Ascending aorta (tissue), 2 donors: ENCODE measurements at regions not wholly inside any gene's neighbourhood (a gene's known extent, or its start where the extent isn't known, plus 50 kb on each side); places are given as distances from the start of the nearest gene placed in this dataset.
A peak's percentile ranks its signal among the peaks of the same experiment; 100 is the strongest.

Source experiments
- DNase-seq, 2 donors: peaks; one replicate each; pipeline ENCODE4 v3.0.0-alpha.2; 2019; ENCODE audit warnings: low spot score in 2 of 2
- H3K27ac ChIP-seq, 2 donors: fragments of 200-600 bp; sonication (generic); one replicate each; pipeline ENCODE4 v1.5.1; 2016 to 2017; ENCODE audit warnings: mild to moderate bottlenecking in 1 of 2
- H3K27me3 ChIP-seq: fragments of 200-600 bp; sonication (generic); one replicate; pipeline ENCODE4 v1.5.1; 2017
- H3K36me3 ChIP-seq, 2 donors: fragments of 200-600 bp; sonication (generic); one replicate each; pipeline ENCODE4 v1.5.1; 2016
- H3K4me1 ChIP-seq, 2 donors: fragments of 200-600 bp; sonication (generic); one replicate each; pipeline ENCODE4 v1.5.1; 2016 to 2017; ENCODE audit warnings: mild to moderate bottlenecking in 1 of 2
- H3K4me3 ChIP-seq, 2 donors: fragments of 200-600 bp; sonication (generic); one replicate each; pipeline ENCODE4 v1.5.1; 2016 to 2017; ENCODE audit warnings: mild to moderate bottlenecking in 1 of 2
- H3K9me3 ChIP-seq, 2 donors: fragments of 200-600 bp; sonication (generic); one replicate each; pipeline ENCODE4 v1.5.1; 2016
- intact Hi-C: fragments of 100-400 bp; cut with DNase I; formaldehyde crosslinking; loops from one replicate; pipeline ENCODE4 v1.15.1; 2023
- TF ChIP-seq, protein P1 (sequence below), 3 experiments: fragments of 200-600 bp in 2 of 3; fragments of 450-650 bp in 1 of 3; sonication (generic) in 2 of 3; IDR thresholded peaks; one replicate each; pipeline ENCODE4 v1.5.1; 2016 to 2019; ENCODE audit warnings: antibody characterized with exemption in 3 of 3, mild to moderate bottlenecking in 1 of 3, moderate library complexity in 1 of 3

DNA sequence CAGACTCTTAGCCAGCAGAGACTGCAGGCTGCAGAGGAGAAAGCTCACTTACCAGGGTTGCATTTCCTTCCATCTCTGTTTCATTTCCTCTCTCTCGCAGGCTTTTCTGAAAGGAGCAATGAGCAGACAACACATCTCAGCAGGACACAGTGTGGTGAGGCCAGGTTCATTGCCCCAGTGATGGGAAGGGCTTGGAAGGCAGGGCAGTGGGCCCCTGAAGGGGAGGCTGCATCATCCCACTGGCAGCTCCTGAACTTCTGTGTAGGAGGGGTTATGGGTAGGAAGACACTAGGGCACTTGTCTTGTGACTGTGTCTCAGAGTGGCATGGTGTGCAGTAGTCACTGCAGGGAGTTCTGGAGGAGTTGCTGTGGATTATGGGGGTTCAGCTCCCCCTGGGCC, 246.8 kb downstream of the QKI start:
- Histone ChIP-seq H3K4me3 (no peak overlapping the region), H3K36me3 (no peaks in the 10 kb centered on the region), H3K27me3 (no peaks in the 10 kb centered on the region), H3K27ac (no peak overlapping the region), H3K4me1 (no peaks in the 10 kb centered on the region), H3K9me3 (no peaks in the 10 kb centered on the region)
- intact Hi-C loops: no loop called here
- DNase-seq: no peak
- TF ChIP-seq, protein P1, sequence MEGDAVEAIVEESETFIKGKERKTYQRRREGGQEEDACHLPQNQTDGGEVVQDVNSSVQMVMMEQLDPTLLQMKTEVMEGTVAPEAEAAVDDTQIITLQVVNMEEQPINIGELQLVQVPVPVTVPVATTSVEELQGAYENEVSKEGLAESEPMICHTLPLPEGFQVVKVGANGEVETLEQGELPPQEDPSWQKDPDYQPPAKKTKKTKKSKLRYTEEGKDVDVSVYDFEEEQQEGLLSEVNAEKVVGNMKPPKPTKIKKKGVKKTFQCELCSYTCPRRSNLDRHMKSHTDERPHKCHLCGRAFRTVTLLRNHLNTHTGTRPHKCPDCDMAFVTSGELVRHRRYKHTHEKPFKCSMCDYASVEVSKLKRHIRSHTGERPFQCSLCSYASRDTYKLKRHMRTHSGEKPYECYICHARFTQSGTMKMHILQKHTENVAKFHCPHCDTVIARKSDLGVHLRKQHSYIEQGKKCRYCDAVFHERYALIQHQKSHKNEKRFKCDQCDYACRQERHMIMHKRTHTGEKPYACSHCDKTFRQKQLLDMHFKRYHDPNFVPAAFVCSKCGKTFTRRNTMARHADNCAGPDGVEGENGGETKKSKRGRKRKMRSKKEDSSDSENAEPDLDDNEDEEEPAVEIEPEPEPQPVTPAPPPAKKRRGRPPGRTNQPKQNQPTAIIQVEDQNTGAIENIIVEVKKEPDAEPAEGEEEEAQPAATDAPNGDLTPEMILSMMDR (IDR thresholded peaks at IDR 0.05): no peak

DNA sequence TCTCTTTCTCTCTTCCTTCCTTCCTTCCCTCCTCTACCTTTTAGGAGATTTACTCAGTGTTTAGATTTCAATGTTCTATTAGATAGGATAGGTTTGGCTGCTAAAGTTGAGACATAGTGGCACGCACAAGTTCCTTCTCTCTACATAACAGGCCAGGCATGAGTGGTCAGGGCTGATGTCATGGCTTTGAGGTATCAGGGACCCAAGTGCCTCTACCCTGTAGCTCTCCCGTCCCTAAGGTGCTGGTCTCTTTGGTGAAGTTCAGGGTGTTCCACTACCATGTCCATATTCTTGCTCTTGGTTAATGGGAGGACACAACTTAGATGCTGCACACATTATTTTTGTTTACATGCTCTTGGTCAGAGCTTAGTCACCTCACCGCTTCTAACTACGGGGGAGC, 245.3 kb downstream of the QKI start:
- intact Hi-C loops: no loop called here
- Histone ChIP-seq H3K27me3 (no peaks in the 10 kb centered on the region), H3K27ac (no peak overlapping the region), H3K4me1 (no peaks in the 10 kb centered on the region), H3K9me3 (no peaks in the 10 kb centered on the region), H3K36me3 (no peaks in the 10 kb centered on the region), H3K4me3 (no peak overlapping the region)
- no peak for DNase-seq
- TF ChIP-seq, protein P1 (IDR thresholded peaks at IDR 0.05): no peak

DNA sequence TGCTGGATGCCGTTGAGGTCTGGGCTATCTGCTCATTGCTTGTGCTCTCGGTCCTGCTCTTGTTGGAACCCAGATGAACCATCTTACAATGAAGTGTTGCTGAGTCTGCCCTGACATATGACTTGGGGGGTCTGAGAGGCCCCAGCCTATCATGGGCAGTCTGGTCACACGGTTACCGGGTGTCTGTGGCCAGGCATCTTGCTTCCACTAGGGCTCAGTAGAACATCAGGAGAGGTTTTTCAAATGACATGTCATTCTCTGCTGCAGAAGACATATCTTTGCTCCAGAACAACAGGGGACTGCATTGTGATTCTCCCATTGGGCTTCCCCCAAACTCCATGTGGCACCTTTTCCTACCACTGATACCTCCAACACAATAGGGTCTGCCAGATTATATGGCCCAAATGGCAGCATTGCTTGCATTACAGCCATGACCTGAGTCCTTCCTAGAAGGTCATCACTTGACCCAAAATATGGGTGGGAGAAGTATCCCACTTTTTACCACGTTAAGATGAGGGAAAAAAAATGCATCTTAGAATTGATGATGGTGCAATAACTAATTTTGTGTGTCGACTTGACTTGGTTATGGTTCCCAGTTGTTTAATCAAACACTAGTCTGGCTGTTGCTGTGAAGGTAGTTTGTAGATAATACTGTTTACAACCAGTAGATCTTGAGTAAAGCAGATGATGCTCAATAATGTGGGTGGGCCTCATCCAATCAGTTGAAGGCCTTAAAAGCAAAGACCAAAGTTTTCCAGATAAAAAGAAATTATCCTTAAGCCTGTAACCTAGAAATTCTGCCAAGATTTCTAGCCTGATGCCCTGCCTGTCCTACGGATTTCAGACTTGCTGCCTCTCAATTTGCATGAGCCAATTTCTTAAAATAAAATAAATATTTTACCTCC, 241.0 kb downstream of the QKI start:
- Histone ChIP-seq H3K4me3 (no peak overlapping the region), H3K9me3 (no peaks in the 10 kb centered on the region), H3K27me3 (no peaks in the 10 kb centered on the region), H3K27ac (no peak overlapping the region), H3K36me3 (no peaks in the 10 kb centered on the region), H3K4me1 (no peaks in the 10 kb centered on the region)
- DNase-seq: peak in 1 of 2 donors; percentile 9
- TF ChIP-seq, protein P1 (IDR thresholded peaks at IDR 0.05): no peak
- intact Hi-C loops: no loop called here

DNA sequence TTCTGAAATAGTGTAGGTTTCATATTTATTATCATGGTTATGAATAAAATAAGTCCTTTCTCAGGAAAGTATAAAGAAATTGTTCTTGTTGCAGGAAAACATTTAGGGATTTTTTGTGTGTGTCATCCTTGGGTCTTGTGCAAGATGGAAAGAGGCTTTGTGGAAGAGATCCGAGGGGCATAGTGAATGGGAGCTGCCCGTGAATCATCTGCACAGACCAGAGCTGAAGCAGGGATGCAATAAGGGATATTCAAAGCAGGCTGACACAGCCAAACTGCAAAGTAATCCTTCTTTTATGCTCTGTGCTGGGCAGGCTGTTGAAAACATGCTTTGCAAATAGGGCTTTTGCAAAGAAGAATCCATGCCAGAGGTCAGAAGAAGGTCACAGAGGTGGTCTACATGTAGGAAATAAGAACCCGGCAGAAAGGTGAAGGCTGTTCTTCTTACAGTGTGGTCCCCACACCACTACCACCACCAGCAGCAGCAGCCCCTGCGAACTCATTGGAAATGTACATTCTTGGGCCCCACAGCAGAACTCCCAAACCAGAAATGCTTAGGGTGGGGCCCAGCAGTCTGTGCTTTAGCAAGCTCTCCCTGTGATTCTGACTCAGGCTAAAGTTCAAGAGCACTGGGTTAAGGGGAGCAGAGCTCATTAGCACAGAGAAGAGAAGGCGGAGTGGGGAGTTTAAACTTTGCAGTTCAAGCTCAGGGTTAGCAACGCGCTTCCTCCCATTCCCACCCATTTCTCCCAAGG, 237.6 kb downstream of the QKI start:
- no peaks in the 10 kb centered on the region for H3K36me3 ChIP-seq
- intact Hi-C loops: no loop called here
- DNase-seq: peak in 1 of 2 donors; percentile 63
- H3K27ac ChIP-seq: no peak overlapping the region
- H3K4me1 ChIP-seq: no peaks in the 10 kb centered on the region
- TF ChIP-seq, protein P1 (IDR thresholded peaks at IDR 0.05): no peak
- H3K4me3 ChIP-seq: no peak overlapping the region
- H3K9me3 ChIP-seq: no peaks in the 10 kb centered on the region
- no peaks in the 10 kb centered on the region for H3K27me3 ChIP-seq

DNA sequence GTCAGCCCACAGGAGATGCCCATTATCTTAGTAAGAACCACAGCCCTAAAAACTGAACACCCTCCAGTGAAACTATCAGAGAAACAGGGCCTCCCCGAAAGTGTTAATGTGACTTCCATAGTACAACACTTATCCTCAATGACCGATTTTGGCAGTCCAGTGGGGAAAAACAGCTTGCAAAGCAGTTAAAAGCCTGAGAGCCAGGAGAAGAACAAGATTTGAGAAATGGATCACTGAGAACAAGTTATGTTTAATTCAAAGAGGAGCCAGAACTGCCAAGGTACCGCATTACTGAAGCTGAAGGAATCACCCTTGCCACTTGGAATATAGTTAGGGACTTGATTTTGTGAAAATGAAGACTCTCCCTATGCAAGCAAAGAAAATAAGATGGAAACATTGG, 236.9 kb downstream of the QKI start:
- no peaks in the 10 kb centered on the region for H3K36me3 ChIP-seq
- no peaks in the 10 kb centered on the region for H3K9me3 ChIP-seq
- H3K27ac ChIP-seq: no peak overlapping the region
- H3K4me3 ChIP-seq: no peak overlapping the region
- intact Hi-C loops: no loop called here
- no peaks in the 10 kb centered on the region for H3K4me1 ChIP-seq
- TF ChIP-seq, protein P1 (IDR thresholded peaks at IDR 0.05): no peak
- peak in 1 of 2 donors; percentile 28 for DNase-seq
- H3K27me3 ChIP-seq: no peaks in the 10 kb centered on the region
